ENCODE measurements at regions not wholly inside any gene's neighbourhood (a gene's known extent, or its start where the extent isn't known, plus 50 kb on each side); places are given as distances from the start of the nearest gene placed in this dataset.

DNA sequence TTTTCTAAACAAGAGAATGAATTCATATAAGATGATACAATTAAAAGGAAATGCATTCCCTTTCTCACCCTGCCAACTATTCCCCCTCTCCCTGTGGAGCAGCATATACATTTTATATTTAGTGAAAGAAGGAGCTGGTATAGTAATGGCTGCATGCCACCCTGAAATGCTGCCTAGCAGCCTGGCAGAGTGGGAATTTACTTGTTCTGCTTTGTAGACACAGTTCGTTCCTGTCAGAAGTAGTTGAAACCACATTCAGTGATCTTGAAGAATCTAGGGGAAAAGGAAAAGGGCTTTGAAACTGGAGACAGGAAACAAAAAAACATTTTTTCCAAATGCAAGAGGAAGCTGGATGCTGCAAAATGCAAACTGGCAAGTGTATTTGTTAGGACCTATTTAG, 176.0 kb upstream of the PLEKHA5 start:
- TF ChIP-seq, protein P1, sequence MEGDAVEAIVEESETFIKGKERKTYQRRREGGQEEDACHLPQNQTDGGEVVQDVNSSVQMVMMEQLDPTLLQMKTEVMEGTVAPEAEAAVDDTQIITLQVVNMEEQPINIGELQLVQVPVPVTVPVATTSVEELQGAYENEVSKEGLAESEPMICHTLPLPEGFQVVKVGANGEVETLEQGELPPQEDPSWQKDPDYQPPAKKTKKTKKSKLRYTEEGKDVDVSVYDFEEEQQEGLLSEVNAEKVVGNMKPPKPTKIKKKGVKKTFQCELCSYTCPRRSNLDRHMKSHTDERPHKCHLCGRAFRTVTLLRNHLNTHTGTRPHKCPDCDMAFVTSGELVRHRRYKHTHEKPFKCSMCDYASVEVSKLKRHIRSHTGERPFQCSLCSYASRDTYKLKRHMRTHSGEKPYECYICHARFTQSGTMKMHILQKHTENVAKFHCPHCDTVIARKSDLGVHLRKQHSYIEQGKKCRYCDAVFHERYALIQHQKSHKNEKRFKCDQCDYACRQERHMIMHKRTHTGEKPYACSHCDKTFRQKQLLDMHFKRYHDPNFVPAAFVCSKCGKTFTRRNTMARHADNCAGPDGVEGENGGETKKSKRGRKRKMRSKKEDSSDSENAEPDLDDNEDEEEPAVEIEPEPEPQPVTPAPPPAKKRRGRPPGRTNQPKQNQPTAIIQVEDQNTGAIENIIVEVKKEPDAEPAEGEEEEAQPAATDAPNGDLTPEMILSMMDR (IDR thresholded peaks at IDR 0.05; ENCODE audit: poor library complexity) = no peak
- no peak for TF ChIP-seq EZH2 (IDR thresholded peaks at IDR 0.05; ENCODE audit: borderline replicate concordance)

All from hepatocyte (in vitro differentiated cells).